ENCODE measurements at regions not wholly inside any gene's neighbourhood (a gene's known extent, or its start where the extent isn't known, plus 50 kb on each side); places are given as distances from the start of the nearest gene placed in this dataset.

DNA sequence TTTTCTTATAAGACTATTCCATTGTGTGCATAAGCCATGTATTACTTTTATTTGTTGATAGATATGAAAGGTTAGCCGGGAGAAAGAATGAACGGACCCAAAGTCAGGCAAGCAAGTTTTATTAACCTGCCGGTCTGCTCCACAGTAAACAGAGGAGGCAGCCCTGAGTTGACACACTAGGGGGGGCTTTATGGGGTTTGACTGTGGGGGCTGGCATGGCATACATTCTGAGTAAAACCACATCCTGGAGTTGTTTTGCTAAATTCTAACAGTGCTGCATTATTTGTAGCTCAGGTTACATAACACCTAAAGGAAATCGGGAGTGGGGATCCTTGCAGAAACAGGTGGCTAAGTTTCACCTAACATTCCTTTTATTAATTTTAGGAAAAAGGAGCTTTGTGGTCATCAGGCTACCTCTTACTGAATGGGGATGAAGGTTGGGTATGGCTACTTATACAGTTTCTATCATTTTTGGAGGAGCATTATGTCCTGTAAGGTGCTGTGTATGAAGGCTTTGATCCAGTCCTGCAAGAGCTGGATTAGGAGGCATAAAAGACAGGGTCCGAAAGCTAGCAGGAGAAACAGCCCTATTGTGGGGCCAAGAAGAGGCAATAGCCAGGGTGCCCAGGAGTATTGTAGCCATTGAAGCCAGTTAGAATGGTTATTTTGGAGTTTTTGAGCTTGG, 107.4 kb upstream of the USP9Y start:
- TF ChIP-seq POLR2A (IDR thresholded peaks at IDR 0.05): no peak
- TF ChIP-seq, protein P1, sequence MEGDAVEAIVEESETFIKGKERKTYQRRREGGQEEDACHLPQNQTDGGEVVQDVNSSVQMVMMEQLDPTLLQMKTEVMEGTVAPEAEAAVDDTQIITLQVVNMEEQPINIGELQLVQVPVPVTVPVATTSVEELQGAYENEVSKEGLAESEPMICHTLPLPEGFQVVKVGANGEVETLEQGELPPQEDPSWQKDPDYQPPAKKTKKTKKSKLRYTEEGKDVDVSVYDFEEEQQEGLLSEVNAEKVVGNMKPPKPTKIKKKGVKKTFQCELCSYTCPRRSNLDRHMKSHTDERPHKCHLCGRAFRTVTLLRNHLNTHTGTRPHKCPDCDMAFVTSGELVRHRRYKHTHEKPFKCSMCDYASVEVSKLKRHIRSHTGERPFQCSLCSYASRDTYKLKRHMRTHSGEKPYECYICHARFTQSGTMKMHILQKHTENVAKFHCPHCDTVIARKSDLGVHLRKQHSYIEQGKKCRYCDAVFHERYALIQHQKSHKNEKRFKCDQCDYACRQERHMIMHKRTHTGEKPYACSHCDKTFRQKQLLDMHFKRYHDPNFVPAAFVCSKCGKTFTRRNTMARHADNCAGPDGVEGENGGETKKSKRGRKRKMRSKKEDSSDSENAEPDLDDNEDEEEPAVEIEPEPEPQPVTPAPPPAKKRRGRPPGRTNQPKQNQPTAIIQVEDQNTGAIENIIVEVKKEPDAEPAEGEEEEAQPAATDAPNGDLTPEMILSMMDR (IDR thresholded peaks at IDR 0.05): no peak
